ENCODE measurements at regions not wholly inside any gene's neighbourhood (a gene's known extent, or its start where the extent isn't known, plus 50 kb on each side); places are given as distances from the start of the nearest gene placed in this dataset.

- no peak for DNase-seq
Observed at GRCh38 chr1:2891923-2892448, 90.5 kb upstream of the TTC34 start.

GRCh38 chr1:2893473-2894120, 92.1 kb upstream of the TTC34 start:
- DNase-seq = no peak

GRCh38 chr1:2894381-2895041, 93.0 kb upstream of the TTC34 start:
- DNase-seq = no peak

- DNase-seq = no peak
Observed at GRCh38 chr1:2896824-2897223, 95.3 kb upstream of the TTC34 start.

- no peak for DNase-seq
Observed at GRCh38 chr1:2903226-2903625, 101.7 kb upstream of the TTC34 start.

GRCh38 chr1:2904191-2904590, 102.7 kb upstream of the TTC34 start:
- no peak for DNase-seq

GRCh38 chr1:2905356-2905755, 103.9 kb upstream of the TTC34 start:
- no peak for DNase-seq

- DNase-seq = no peak
Observed at GRCh38 chr1:2906085-2906484, 104.6 kb upstream of the TTC34 start.

- DNase-seq = no peak
Observed at GRCh38 chr1:2906620-2907019, 105.1 kb upstream of the TTC34 start.

- DNase-seq = no peak
Observed at GRCh38 chr1:2907051-2907450, 105.6 kb upstream of the TTC34 start.

- DNase-seq = no peak
Observed at GRCh38 chr1:2908081-2908480, 106.6 kb upstream of the TTC34 start.

GRCh38 chr1:2908561-2908960, 107.1 kb upstream of the TTC34 start:
- no peak for DNase-seq

GRCh38 chr1:2909797-2910196, 108.3 kb upstream of the TTC34 start:
- no peak for DNase-seq

GRCh38 chr1:2910211-2910610, 108.7 kb upstream of the TTC34 start:
- DNase-seq = no peak

GRCh38 chr1:2911421-2912178, 109.7 kb upstream of the ACTRT2 start:
- DNase-seq = no peak

GRCh38 chr1:2912424-2913061, 108.7 kb upstream of the ACTRT2 start:
- no peak for DNase-seq

GRCh38 chr1:2913091-2913490, 108.2 kb upstream of the ACTRT2 start:
- no peak for DNase-seq

- DNase-seq = no peak
Observed at GRCh38 chr1:2914702-2915101, 106.6 kb upstream of the ACTRT2 start.

GRCh38 chr1:2916153-2916552, 105.1 kb upstream of the ACTRT2 start:
- no peak for DNase-seq

GRCh38 chr1:2916706-2917105, 104.6 kb upstream of the ACTRT2 start:
- DNase-seq = no peak

GRCh38 chr1:2917284-2917683, 104.0 kb upstream of the ACTRT2 start:
- DNase-seq = no peak

- DNase-seq = no peak
Observed at GRCh38 chr1:2918441-2918840, 102.8 kb upstream of the ACTRT2 start.

- no peak for DNase-seq
Observed at GRCh38 chr1:2919841-2920240, 101.4 kb upstream of the ACTRT2 start.

Measured in NCI-H1092 treated with DMSO at 0.1 percent for 48 hours (cell line).